A673 (cell line): ENCODE measurements at regions not wholly inside any gene's neighbourhood (a gene's known extent, or its start where the extent isn't known, plus 50 kb on each side); places are given as distances from the start of the nearest gene placed in this dataset.

ENCODE experiments used
- BruUV-seq: library from RNA; stranded (reverse); fragments of 400-500 nt; replicated peaks from 2 replicates; lab custom pipeline; 2021; lab: Mats Ljungman, UMichigan
- CTCF ChIA-PET: fragments of 300-600 bp; sonication (Branson Sonifier 250); formaldehyde crosslinking; loops from one replicate; lab custom pipeline; 2022; ENCODE audit warnings: antibody characterized with exemption; lab: Charles Lee
- POLR2A ChIA-PET: fragments of 300-600 bp; sonication (Branson Sonifier 250); formaldehyde crosslinking; loops from one replicate; lab custom pipeline; 2022; ENCODE audit warnings: antibody characterized with exemption; ENCODE audit not compliant: low non-redundant PET; lab: Charles Lee
- DNase-seq: peaks from one replicate; pipeline ENCODE4 v3.0.0-alpha.2; 2015; ENCODE audit warnings: low spot score
- H3K27ac ChIP-seq: fragments of 200-600 bp; sonication (generic); 2 replicates; pipeline ENCODE4 v1.5.1; 2016; ENCODE audit warnings: mixed run types, low read depth, mild to moderate bottlenecking, mixed read lengths, antibody characterized with exemption, low read length; ENCODE audit not compliant: poor library complexity, severe bottlenecking
- H3K27me3 ChIP-seq: fragments of 200-600 bp; sonication (generic); replicated peaks from 2 replicates; pipeline ENCODE4 v1.6.1; 2017; ENCODE audit warnings: mixed run types, low read depth, mild to moderate bottlenecking, mixed read lengths, antibody characterized with exemption, low read length; ENCODE audit not compliant: insufficient read depth, poor library complexity
- H3K36me3 ChIP-seq: fragments of 200-600 bp; sonication (generic); 2 replicates; pipeline ENCODE4 v1.6.1; 2016; ENCODE audit warnings: mixed run types, mild to moderate bottlenecking, mixed read lengths, antibody characterized with exemption, low read length; ENCODE audit not compliant: insufficient read depth, poor library complexity, severe bottlenecking
- H3K4me1 ChIP-seq: fragments of 200-600 bp; sonication (generic); 2 replicates; pipeline ENCODE4 v1.6.1; 2017; ENCODE audit warnings: mixed run types, mild to moderate bottlenecking, mixed read lengths, antibody characterized with exemption, low read length; ENCODE audit not compliant: insufficient read depth, poor library complexity, severe bottlenecking
- H3K4me3 ChIP-seq: fragments of 200-600 bp; sonication (generic); 2 replicates; pipeline ENCODE4 v1.5.1; 2016; ENCODE audit warnings: low read depth, mixed run types, mild to moderate bottlenecking, mixed read lengths, low read length; ENCODE audit not compliant: poor library complexity, severe bottlenecking
- H3K9me3 ChIP-seq: fragments of 200-600 bp; sonication (generic); 2 replicates; pipeline ENCODE4 v1.6.1; 2016; ENCODE audit warnings: mixed run types, low read depth, mild to moderate bottlenecking, mixed read lengths, antibody characterized with exemption, low read length; ENCODE audit not compliant: poor library complexity, severe bottlenecking
- CTCF ChIP-seq: fragments of 300-800, 200-600 bp; sonication (generic); conservative IDR thresholded peaks from 2 replicates; pipeline ENCODE4 v1.5.1; 2017; ENCODE audit warnings: low read depth, mild to moderate bottlenecking, antibody characterized with exemption, low read length, moderate library complexity, mixed read lengths
- EZH2 ChIP-seq: fragments of 200-600 bp; sonication (generic); IDR thresholded peaks from 2 replicates; pipeline ENCODE4 v1.6.1; 2017; ENCODE audit warnings: borderline replicate concordance, low read depth, mild to moderate bottlenecking, mixed read lengths, antibody characterized with exemption, low read length; ENCODE audit not compliant: poor library complexity, severe bottlenecking
- intact Hi-C: fragments of 100-400 bp; cut with micrococcal nuclease; formaldehyde crosslinking; loops from one replicate; pipeline ENCODE4 v1.10.0; 2022; ENCODE audit not compliant: unreplicated experiment

- no peaks in the 10 kb centered on the region for H3K4me1 ChIP-seq
- intact Hi-C loops: no loop called here
- no peak overlapping the region for H3K27ac ChIP-seq
- TF ChIP-seq EZH2 (no peak), CTCF (no peak)
- BruUV-seq: no TSS peak
- no peaks in the 10 kb centered on the region for H3K9me3 ChIP-seq
- POLR2A ChIA-PET: no interaction called here
- no peak overlapping the region for H3K4me3 ChIP-seq
- CTCF ChIA-PET: no interaction called here
- DNase-seq: no peak
- H3K27me3 ChIP-seq: no peaks in the 10 kb centered on the region
- H3K36me3 ChIP-seq: no peaks in the 10 kb centered on the region
Measured at GRCh38 chrX:138890491-138890890, 179.0 kb upstream of the FGF13 start.

DNA sequence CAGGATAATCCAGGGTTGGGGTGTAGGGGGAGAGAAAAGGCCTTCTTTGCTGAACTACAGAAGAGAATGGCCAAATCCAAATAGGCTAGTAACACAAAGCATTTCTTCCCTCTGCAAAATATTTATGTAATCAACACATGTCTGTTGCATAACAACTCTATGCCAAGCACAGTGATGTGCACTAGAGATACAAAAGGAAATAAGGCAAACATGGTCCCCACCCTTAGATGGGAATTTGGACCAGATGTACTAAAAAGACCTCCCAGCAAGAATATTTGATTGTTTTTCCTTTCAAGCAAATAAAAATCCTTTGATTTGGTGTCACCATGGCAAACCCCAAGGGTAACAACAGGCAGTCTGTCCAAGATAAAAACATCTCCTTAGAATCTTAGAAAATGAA is 177.6 kb upstream of the FGF13 start:
- ChIA-PET CTCF (no interaction called here), POLR2A (no interaction called here)
- Histone ChIP-seq H3K27me3 (no peaks in the 10 kb centered on the region), H3K36me3 (no peaks in the 10 kb centered on the region), H3K9me3 (no peaks in the 10 kb centered on the region), H3K27ac (no peak overlapping the region), H3K4me1 (no peaks in the 10 kb centered on the region), H3K4me3 (no peak overlapping the region)
- no TSS peak for BruUV-seq
- TF ChIP-seq CTCF: no peak
- no peak for TF ChIP-seq EZH2
- DNase-seq: no peak
- intact Hi-C loops: no loop called here

- POLR2A ChIA-PET: no interaction called here
- intact Hi-C loops: no loop called here
- TF ChIP-seq EZH2 (no peak), CTCF (no peak)
- Histone ChIP-seq H3K27me3 (no peaks in the 10 kb centered on the region), H3K4me3 (no peak overlapping the region), H3K9me3 (no peaks in the 10 kb centered on the region), H3K27ac (no peak overlapping the region), H3K36me3 (no peaks in the 10 kb centered on the region), H3K4me1 (no peaks in the 10 kb centered on the region)
- DNase-seq: peak; percentile 18
- CTCF ChIA-PET: no interaction called here
- no TSS peak for BruUV-seq
Measured at GRCh38 chrX:138886769-138887168, 175.3 kb upstream of the FGF13 start.
